ENCODE measurements at regions not wholly inside any gene's neighbourhood (a gene's known extent, or its start where the extent isn't known, plus 50 kb on each side); places are given as distances from the start of the nearest gene placed in this dataset.

DNA sequence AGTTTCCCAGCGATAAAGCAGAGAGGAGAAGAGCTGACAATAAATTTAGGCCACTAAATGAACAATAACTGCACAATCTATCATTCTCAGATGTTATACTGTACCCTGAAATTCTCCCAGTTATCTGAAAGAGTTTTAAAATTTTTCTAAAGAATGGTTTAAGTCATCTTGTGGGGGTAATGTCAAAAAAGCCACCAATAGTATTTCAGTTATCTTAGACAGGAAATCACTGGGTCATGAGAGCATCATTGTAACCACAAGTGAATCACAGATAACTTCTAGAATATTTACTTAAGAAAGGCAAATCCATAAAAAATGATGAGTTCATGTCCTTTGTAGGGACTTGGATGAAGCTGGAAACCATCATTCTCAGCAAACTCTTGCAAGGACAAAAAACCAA is 147.1 kb downstream of the DNAJB9 start:
- TF ChIP-seq, protein P1, sequence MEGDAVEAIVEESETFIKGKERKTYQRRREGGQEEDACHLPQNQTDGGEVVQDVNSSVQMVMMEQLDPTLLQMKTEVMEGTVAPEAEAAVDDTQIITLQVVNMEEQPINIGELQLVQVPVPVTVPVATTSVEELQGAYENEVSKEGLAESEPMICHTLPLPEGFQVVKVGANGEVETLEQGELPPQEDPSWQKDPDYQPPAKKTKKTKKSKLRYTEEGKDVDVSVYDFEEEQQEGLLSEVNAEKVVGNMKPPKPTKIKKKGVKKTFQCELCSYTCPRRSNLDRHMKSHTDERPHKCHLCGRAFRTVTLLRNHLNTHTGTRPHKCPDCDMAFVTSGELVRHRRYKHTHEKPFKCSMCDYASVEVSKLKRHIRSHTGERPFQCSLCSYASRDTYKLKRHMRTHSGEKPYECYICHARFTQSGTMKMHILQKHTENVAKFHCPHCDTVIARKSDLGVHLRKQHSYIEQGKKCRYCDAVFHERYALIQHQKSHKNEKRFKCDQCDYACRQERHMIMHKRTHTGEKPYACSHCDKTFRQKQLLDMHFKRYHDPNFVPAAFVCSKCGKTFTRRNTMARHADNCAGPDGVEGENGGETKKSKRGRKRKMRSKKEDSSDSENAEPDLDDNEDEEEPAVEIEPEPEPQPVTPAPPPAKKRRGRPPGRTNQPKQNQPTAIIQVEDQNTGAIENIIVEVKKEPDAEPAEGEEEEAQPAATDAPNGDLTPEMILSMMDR (IDR thresholded peaks at IDR 0.05) = no peak

DNA sequence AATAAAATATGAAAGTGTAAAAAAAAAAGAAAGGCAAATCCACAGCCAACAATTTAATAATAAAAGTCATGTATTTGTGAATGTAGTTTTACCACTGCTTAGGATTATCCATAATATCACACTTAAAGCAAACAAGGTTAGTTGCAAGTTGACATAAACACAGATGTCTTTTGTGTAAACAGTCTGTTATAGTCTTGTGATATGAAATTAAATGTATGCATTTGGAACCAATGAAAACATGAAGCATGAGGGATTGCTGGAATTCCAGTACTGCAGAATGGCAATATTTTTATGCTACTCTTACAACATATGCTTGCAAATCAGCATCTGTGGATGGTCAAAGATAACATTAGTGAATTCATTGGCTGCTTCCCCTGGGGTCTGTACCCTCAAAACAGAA is 148.1 kb downstream of the DNAJB9 start:
- TF ChIP-seq, protein P1 (IDR thresholded peaks at IDR 0.05) = no peak

DNA sequence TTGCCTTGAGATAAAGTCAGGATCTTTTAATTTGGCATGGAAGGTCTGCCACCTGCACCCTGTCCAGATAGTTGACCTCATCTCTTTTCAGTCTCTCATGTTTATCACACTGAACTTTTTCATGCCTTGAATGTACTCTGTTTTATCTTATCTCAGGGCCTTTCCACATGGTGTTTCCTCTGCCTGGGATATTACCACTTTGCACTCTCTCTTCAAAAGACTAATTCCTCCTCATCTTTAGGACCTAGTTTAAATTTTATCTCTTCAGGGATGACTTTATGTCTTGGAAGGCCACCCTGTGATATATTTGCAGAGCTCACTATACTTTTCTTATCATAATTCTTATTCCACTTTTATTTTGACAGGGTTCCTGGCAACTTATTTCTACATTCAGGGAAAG is 150.0 kb downstream of the DNAJB9 start:
- TF ChIP-seq, protein P1 (IDR thresholded peaks at IDR 0.05) = no peak

DNA sequence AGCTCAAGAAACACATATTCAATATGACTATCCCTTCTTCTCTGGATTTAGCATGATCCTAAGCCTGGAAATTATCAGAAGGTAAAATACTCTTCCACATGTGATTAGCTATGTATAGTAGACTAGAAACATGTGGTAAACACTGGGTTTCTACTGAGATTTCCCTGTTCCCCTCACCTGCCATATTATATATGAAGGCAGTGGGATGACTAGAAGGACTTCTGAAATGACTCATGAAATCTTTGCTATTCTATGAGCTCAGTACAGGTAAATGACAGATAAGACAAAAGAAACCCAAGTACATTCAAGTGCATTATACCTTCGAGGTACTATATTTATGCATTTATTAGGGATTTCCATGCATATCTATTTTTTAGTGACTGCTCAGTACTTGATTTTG is 152.9 kb downstream of the DNAJB9 start:
- TF ChIP-seq, protein P1 (IDR thresholded peaks at IDR 0.05) = no peak

DNA sequence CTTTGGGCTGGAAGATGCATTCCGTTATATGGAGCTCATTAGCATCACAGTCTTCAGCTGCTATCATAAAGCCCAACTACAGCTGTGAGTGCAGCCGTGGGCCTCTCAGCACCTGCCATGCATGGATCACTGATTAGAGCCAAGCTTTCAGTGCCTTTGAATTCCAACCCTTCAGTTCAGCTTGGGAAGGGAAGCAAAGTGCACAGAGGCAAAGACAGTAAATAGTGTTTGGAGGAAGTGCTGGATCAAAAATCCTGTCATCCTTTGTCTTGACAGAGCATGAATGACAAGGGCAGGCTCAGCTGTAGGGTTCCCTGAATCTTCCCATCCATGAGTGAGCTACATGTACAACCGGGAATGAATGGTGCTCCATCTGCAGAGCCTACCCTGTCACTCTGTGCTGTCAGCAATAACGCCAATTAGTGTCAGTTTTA is 153.7 kb downstream of the DNAJB9 start:
- TF ChIP-seq, protein P1 (IDR thresholded peaks at IDR 0.05) = no peak

DNA sequence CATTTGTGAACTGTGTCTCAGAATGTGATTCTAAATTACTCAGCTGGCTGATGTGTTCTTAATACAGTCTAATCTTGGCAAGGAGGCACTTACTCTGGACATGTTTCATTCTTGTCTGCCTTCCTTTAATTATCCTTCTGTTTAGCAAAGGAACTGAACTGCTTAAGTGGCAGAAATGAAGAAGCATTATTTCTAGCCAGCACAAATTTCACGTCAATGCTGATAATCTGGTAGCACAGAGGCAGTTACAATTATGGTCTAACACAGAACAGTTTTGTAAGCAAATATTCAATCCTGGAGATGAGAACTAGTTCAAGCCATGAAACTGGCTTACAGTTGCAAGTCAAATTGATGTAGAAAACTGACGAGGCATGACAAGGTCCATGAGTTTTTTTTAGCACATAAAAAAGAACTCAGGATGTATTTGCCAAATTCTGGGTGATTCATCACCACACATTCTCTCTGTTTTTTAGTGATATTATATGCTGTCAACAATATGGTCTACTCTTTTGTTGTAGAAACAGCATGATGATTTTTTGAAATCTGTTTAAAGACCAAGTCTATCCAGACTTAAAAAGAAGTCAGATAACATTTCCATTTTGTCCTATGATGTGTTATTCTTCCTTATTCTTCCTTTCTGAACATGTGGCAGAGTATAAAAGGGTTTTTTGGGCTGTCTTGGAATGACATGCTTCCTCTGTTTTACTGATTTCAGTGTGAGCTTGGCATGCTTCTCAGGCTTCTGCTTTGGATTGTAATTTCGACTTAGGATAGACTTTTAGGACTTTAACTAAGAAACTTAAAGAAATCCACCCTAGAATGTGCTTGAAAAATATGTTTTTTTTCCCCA is 154.8 kb downstream of the DNAJB9 start:
- TF ChIP-seq, protein P1 (IDR thresholded peaks at IDR 0.05) = no peak

DNA sequence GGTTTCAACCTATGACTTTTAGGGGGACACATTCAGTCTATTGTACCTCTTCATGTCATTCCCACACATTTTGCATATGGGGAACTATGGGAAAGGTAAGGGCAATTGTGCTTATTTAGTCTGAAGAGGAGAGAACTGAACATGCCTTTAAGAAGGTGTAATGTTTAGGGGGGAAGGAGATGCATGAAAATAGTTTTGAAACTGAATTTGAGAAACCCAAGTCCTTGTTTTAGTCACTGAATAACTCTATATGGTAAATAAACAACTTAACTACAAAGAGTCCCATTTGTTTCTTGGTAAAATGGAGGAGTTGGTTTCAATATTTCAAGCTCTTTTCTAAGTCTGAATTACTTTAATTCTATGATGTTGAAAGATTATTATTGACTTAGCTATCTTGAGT is 166.1 kb downstream of the DNAJB9 start:
- TF ChIP-seq, protein P1 (IDR thresholded peaks at IDR 0.05) = no peak

Measured in LNCAP (cell line).